Activated CD4-positive, alpha-beta T cell treated with anti-CD3 and anti-CD28 coated beads, Interleukin-2, amount 50 U/mL, for 16 hours (primary cell): ENCODE measurements at regions not wholly inside any gene's neighbourhood (a gene's known extent, or its start where the extent isn't known, plus 50 kb on each side); places are given as distances from the start of the nearest gene placed in this dataset.
"Not testable (repeated sequence)": the region's sequence is repeated elsewhere in the genome, so short reads cannot be mapped to it uniquely, and the experiment has no call there.

ENCODE experiments used
- DNase-seq: peaks from one replicate; pipeline ENCODE4 v3.0.0-alpha.2; 2020

DNA sequence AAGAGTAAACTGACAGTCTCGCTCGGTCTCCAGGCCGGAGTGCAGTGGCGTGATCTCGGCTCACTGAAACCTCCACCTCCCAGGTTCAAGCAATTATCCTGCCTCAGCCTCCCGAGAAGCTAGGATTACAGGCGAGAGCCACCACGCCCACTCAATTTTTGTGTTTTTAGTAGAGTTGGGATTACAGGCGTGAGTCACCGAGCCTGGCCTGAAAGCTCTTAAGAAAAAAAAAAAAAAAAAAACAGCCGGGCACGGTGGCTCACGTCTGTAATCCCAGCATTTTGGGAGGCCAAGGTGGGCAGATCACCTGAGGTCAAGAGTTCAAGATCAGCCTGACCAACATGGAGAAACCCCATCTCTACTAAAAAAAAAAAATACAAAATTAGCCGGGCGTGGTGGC, 55.3 kb upstream of the THOC2 start:
- not testable (repeated sequence) for DNase-seq

DNA sequence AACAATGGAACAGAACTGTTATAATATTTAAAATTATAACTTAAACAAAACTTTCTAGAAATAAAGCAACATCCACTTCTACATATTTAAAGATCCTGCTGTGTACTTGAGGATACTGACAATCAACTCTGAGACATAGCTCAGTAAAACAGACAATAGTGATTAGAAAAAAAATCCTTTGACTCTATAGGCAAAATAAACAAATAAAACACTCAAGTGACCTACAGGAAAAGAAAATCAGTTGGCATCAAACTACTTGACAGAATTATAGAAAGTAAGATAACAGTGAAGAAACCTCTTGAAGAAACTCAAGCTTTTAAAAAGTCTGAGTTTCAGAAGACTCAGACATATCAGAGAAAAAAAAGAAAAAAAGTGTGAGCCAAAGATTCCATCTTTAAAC, 55.9 kb upstream of the THOC2 start:
- no peak for DNase-seq

DNA sequence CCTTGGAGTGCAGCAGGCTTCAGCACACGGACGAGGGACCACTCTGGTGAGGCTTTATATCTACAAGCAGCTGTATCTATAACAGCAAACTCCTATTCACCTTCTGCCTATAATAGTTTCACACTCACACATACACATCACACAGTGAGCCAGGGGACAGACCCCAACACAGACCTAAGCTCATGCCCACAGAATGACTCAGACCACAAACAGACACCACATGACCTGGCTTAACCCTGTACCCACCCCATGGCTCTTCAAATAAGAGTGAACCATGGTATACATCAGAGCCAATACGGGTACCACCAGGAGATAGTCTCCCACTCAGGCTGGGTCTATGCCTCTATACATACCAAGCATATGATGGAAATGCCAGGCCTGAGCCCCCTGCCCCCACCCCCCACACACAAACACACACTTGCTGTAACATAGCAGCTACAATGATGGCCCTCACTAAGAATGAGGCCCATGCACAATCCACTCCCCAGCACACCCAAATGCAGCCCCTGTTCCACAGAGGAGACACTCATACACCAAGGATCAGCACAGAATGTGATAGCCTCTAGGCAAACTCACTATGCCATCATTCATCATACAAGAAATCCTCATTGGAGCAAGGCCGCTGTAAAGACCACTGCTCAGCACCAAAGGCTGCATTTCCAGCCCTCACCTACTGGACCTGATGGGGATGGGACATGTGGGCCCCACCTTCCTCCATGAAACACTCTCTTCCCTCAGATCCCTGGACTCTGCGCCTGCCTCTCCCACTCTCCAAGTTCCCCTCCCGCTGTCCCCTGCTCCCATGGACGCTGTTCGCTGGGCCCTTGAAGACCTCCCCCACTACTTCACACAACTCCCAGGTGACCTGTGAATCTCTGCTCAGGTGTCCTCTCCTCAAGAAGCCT, 62.1 kb upstream of the XIAP start:
- no peak for DNase-seq

DNA sequence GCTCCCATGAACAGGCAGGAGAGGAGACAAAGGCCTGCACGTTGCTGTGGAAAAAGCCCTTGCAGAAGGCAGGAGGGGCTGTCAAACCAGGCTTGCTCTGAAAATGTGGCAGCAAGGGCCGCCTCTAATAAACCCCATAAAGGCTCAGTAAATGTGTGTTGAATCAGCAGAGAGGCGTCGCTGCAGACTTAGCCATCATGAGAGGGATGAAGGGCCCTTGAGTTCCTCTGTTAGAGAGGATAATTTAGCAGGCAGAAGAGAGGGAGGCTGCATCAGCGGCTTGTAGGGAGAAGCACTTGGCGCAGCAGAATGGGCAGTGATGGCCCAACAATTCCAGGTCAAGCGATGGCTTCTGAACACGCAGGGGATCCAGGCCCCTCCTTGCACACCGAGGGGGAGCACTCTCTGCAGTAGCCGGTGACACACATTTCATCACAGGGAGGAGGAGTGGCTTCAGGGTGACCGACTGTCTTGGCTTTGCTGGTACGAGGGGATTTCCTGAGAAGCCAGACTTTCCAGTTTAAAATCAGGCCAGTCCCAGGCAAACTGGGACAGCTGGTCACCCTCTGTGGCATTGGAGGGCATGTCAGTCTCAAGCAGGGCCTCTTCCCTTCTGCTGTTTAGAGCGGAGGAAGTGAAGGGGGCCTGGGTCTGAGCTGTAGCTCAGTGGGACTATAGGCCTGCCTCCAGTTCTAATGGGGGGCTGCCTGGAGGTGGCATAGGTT, 61.0 kb upstream of the XIAP start:
- DNase-seq: not testable (repeated sequence)

DNA sequence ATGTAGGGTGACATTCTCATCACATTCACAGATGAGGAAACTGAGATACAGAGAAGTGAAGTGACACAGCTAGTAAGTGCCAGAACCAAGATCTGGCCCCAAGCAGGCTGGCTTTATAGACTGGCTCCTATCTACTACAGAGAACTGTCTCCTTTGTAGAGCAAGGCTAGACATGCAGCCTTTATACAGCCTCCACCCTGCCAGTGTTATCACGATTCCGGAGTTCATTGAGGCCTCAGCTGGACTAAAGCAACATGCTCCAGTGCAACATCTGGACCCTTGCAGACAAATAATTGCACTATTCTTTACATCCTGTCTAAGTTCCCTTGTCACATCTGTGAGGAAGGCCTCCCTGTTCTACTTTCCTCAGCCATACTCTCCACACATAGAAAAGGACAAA, 58.0 kb upstream of the XIAP start:
- no peak for DNase-seq

DNA sequence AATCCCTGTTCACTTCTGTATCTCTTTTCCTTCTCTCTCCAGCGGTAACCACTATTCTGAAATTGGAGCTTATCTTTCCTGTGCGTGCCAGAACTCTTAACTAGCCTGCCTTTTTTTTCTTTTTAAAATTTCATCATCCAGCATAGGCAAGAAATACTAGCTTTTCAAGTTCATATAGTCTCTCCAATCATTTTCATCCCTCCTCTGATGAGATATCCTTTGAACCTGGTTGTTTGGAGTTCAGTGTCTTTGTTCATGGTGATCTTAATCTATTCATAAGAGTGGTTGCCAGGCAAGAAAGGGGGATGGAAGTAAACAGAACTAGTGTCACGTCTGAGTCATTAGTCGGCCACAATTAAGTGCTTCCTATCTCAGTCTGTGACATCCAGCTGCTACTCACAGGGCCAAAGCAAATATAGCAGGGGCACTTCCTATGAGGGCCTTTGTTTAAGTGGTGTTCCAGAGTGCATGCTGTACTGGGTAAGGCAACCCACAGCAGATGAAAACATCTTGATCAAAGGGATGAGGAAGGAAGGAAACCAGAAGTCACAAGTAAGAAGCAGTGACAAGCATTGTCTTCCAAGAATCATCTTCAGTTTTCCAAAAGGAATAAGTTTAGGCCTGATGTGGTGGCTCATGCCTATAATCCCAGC, 56.4 kb upstream of the XIAP start:
- peak; percentile 43 for DNase-seq

DNA sequence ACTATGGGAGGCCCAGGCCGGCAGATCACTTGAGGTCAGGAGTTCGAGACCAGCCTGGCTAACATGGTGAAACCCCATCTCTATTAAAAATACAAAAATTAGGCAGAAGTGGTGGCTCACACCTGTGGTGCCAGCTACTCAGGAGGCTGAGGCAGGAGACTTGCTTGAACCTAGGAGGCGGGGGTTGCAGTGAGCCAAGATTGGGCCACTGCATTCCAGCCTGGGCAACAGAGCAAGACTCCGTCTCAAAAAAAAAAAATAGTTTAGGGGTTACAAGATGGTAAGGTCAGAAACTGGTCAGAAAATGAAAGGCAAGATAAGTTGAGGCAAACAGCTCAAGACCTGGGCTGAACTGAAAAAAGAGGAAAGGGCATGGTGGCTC, 55.9 kb upstream of the XIAP start:
- not testable (repeated sequence) for DNase-seq

DNA sequence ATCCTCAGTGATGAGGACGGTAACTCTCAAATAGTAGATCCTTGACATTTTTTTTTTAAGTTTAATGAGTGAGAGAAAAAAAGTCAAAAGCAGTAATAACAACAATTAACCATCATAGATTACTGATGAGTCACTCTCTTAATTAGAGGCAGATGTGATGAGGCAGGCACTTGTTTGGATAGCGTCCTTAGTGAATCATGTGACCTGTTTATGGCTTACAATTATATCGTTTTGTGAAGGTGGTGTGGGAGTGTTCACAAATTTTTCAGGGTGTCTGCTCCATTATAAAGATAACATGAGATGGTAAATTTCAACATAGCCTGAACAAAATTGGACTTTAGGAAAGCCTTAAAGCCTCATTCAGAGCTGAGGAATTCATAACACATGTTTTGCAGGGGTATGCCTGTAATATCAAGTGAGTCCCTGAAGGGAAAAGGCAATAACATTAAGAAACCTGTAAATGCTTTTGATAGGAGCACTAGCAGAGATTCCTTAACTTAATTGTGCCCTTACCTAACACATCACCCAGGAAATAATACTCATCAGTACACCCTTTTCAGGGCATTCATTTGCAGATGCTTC, 51.9 kb upstream of the XIAP start:
- DNase-seq: no peak

DNA sequence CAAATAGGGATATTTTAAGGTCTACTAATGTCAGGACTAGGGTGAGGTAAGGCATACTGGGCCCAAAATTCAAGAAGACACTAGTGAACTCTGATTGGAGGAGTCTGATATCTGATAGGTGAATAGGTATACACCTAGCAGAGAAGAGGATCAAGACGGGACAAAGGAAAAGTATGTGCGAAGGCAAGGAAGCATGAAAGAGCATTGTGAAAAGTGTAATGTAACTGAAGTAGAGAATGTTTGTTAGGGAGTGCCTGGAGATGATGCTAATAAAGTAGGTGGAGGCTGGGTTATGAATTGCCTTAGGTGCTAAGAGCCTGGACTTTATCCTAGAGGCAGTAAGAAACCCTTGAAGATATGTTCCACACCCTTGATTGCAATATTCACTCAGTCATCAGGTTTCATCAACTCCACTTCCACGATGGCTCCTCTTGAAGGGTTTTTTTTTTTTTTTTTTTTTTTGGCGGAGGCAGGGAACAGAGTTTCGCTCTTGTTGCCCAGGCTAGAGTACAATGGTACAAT, 49.9 kb upstream of the XIAP start:
- no peak for DNase-seq
